ENCODE measurements at regions not wholly inside any gene's neighbourhood (a gene's known extent, or its start where the extent isn't known, plus 50 kb on each side); places are given as distances from the start of the nearest gene placed in this dataset.

DNA sequence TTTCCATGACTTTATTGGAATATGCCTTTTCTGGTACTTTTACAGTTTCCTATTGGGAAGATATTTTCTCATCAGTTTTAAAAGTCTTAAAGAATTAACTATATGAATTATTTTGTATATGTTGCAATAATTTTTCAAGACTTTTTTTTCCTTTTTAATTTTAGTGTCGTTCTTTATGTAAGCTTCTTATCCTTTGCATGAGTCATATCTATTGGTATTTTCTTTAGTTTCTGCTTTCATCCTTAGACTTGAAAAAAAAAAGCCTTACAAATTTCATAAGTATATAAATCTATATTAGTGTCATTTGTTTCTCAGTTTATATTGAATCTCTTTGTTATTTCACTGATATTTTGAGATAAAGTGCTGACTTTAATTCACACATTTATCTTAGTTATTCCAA, 94.9 kb downstream of the DSEL start:
- no peak overlapping the region for H3K4me3 ChIP-seq
- H3K27ac ChIP-seq = no peak overlapping the region
- H3K36me3 ChIP-seq = no peaks in the 10 kb centered on the region
- no peak for ATAC-seq
- no peak for DNase-seq
- H3K9me3 ChIP-seq = no peaks in the 10 kb centered on the region
- intact Hi-C loops (cut with DNase I; ENCODE audit: low total_unique reads) = no loop called here
- TF ChIP-seq POLR2A (IDR thresholded peaks at IDR 0.05) = no peak
- TF ChIP-seq, protein P1, sequence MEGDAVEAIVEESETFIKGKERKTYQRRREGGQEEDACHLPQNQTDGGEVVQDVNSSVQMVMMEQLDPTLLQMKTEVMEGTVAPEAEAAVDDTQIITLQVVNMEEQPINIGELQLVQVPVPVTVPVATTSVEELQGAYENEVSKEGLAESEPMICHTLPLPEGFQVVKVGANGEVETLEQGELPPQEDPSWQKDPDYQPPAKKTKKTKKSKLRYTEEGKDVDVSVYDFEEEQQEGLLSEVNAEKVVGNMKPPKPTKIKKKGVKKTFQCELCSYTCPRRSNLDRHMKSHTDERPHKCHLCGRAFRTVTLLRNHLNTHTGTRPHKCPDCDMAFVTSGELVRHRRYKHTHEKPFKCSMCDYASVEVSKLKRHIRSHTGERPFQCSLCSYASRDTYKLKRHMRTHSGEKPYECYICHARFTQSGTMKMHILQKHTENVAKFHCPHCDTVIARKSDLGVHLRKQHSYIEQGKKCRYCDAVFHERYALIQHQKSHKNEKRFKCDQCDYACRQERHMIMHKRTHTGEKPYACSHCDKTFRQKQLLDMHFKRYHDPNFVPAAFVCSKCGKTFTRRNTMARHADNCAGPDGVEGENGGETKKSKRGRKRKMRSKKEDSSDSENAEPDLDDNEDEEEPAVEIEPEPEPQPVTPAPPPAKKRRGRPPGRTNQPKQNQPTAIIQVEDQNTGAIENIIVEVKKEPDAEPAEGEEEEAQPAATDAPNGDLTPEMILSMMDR (IDR thresholded peaks at IDR 0.05 in 4 of 5, conservative IDR thresholded peaks at IDR 0.05 in 1 of 5) = no peak
- in situ Hi-C loops (cut with MboI; ENCODE audit: low sequenced_read_pairs in 4 of 4) = loop anchor here in 1 of 4 donors (25.0 kb wide), 1 partner anchor 1341 kb away; no protein-coding TSS in a partner anchor
- H3K4me1 ChIP-seq = no peaks in the 10 kb centered on the region
- H3K27me3 ChIP-seq = no peaks in the 10 kb centered on the region

DNA sequence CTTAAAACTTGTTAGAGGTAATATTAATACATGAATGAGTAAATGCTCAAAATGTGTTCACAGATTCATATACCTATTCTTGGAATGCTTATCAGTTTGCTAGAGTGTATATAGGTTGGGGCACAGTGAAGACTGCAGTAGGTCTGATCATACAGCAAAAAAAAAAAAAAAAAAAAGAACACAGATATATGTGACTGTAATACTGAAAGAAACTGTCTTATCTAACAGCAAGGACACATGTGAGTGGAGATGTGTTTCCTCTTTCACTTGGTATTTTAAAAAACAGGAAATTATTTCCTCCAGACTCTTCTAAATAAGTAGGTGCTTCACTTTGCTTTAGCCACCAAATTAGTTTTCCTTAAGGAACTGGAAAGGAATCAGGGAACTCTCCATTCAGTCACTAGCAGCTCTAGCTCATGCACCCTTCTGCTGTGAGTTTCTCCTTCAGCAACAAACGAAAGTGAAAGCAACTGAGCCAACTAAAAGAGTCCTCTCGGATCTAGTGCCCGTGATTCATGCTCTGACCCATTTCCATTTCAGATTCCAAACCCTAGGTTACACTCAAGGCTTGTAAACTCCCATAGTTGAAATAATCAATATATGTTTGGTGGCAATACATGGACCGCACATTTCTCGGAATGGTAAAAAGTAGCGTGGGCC, 98.5 kb downstream of the DSEL start:
- TF ChIP-seq POLR2A (IDR thresholded peaks at IDR 0.05) = no peak
- TF ChIP-seq, protein P1 (IDR thresholded peaks at IDR 0.05 in 4 of 5, conservative IDR thresholded peaks at IDR 0.05 in 1 of 5) = no peak

DNA sequence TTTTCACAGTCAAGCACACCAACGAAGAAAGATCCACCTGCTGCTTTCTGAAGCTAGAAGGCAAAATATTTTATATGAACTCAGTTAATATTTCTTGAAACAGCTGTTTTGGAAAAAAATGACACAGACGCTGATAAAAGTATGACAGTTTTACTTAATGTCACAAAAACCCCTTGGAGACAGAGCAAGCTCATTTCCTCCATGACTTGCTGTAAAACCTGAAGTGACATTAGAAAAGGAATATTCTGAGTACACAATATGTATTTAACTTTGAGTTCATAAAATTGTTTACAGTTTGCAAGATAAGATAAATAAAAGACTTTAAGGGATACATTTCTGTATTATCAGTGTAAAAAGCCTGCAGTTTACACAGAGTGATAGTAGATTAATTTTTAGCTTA, 105.4 kb downstream of the DSEL start:
- no peak overlapping the region for H3K27ac ChIP-seq
- no peaks in the 10 kb centered on the region for H3K36me3 ChIP-seq
- DNase-seq = no peak
- TF ChIP-seq, protein P1 (IDR thresholded peaks at IDR 0.05 in 4 of 5, conservative IDR thresholded peaks at IDR 0.05 in 1 of 5) = no peak
- TF ChIP-seq POLR2A (IDR thresholded peaks at IDR 0.05) = no peak
- H3K9me3 ChIP-seq = no peaks in the 10 kb centered on the region
- in situ Hi-C loops (cut with MboI; ENCODE audit: low sequenced_read_pairs in 4 of 4) = loop anchor here in 1 of 4 donors (25.0 kb wide), 1 partner anchor 1351 kb away; no protein-coding TSS in a partner anchor
- ATAC-seq = no peak
- no peaks in the 10 kb centered on the region for H3K4me1 ChIP-seq
- intact Hi-C loops (cut with DNase I; ENCODE audit: low total_unique reads) = loop anchor here (10.0 kb wide), 1 partner anchor 1114 kb away; no protein-coding TSS in a partner anchor
- no peaks in the 10 kb centered on the region for H3K27me3 ChIP-seq
- no peak overlapping the region for H3K4me3 ChIP-seq

More for the DNA sequence above, 98.5 kb downstream of the DSEL start:
- intact Hi-C loops (cut with DNase I; ENCODE audit: low total_unique reads) (loop anchor here (10.0 kb wide), 1 partner anchor 1107 kb away; no protein-coding TSS in a partner anchor), in situ Hi-C loops (cut with MboI; ENCODE audit: low sequenced_read_pairs in 4 of 4) (loop anchor here in 1 of 4 donors (25.0 kb wide), 1 partner anchor 1344 kb away; no protein-coding TSS in a partner anchor)
- Histone ChIP-seq H3K9me3 (no peaks in the 10 kb centered on the region), H3K36me3 (no peaks in the 10 kb centered on the region), H3K4me1 (no peaks in the 10 kb centered on the region), H3K4me3 (peak overlapping the region in 1 of 4 donors; percentile 17), H3K27ac (no peak overlapping the region), H3K27me3 (no peaks in the 10 kb centered on the region)
- DNase-seq (no peak), ATAC-seq (peak in 1 of 2 donors; percentile 60)

DNA sequence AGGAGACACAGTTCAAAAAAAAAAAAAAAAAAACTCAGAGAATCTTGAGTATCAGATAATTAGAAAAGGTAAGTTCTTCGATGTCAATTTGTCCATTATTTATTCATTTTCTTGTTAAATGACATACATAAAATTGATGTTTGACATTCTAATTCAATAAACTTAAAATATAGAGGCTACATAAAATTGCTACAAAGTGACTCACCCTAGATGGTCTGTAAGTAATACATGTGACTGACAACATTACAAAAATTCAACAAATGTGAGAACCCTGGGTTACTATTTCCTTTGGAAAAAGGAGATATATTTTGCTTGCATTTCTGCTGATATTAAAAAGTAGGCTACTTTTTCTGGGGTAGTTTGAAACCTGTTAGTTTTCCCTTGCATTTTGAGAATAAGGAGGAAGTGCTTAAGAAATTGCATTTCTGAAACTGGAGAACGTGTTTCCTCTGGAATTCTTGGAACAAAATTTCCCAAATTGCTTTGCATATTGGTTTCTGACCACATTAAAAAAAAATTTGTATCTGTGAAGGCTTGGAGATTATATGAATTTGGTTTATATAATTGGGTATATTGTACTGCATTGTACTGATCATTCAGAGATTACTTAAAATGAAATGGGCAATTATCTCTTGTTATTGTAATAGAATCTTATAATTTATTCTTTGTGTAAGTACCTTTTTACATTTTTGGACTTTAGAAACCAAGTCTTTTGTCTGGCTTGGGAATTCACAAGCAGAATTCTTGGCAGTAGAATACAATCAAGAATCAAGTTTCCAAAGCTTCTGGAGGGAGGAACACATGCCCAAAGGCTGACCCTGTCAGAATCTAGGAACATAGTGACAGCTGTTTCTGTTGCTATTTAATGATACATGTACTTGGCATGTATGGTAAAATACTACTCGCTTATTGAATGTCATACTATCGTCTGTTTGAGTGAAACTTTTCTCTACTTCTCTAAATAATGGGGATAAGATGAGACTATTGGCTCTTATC, 106.1 kb downstream of the DSEL start:
- intact Hi-C loops (cut with DNase I; ENCODE audit: low total_unique reads) = loop anchor here (10.0 kb wide), 1 partner anchor 1114 kb away; no protein-coding TSS in a partner anchor

More for the DNA sequence above, 106.1 kb downstream of the DSEL start:
- DNase-seq (no peak), ATAC-seq (no peak)
- H3K4me1 ChIP-seq = no peaks in the 10 kb centered on the region
- no peak overlapping the region for H3K27ac ChIP-seq
- in situ Hi-C loops (cut with MboI; ENCODE audit: low sequenced_read_pairs in 4 of 4) = loop anchor here in 1 of 4 donors (25.0 kb wide), 1 partner anchor 1352 kb away; no protein-coding TSS in a partner anchor
- H3K9me3 ChIP-seq = no peaks in the 10 kb centered on the region
- no peak for TF ChIP-seq POLR2A (IDR thresholded peaks at IDR 0.05)
- TF ChIP-seq, protein P1 (IDR thresholded peaks at IDR 0.05 in 4 of 5, conservative IDR thresholded peaks at IDR 0.05 in 1 of 5) = no peak
- no peak overlapping the region for H3K4me3 ChIP-seq
- H3K36me3 ChIP-seq = no peaks in the 10 kb centered on the region
- no peaks in the 10 kb centered on the region for H3K27me3 ChIP-seq

All from gastrocnemius medialis (tissue), 4 donors.